ENCODE measurements at regions not wholly inside any gene's neighbourhood (a gene's known extent, or its start where the extent isn't known, plus 50 kb on each side); places are given as distances from the start of the nearest gene placed in this dataset.
A peak's percentile ranks its signal among the peaks of the same experiment; 100 is the strongest.

- TF ChIP-seq YY1 (IDR thresholded peaks at IDR 0.05; ENCODE audit: extremely low read depth, insufficient replicate concordance, low read depth, low read length) (no peak), CTCF (IDR thresholded peaks at IDR 0.05 in 2 of 3, conservative IDR thresholded peaks at IDR 0.05 in 1 of 3; ENCODE audit: borderline replicate concordance in 1 of 3, insufficient read depth in 1 of 3, low read depth in 2 of 3, low read length in 2 of 3) (peak in 2 of 3 experiments; percentile 62 to 84; a peak in 4 of 6 replicates), POLR2A (IDR thresholded peaks at IDR 0.05; ENCODE audit: borderline replicate concordance, extremely low read depth, insufficient read depth, insufficient read length) (no peak), EZH2phosphoT487 (IDR thresholded peaks at IDR 0.05; ENCODE audit: borderline replicate concordance) (no peak), POLR2AphosphoS5 (IDR thresholded peaks at IDR 0.05; ENCODE audit: low read depth, low read length) (no peak), REST (IDR thresholded peaks at IDR 0.05; ENCODE audit: low read depth) (no peak), CBX3 (IDR thresholded peaks at IDR 0.05; ENCODE audit: low read depth) (peak; percentile 56; the same call in 1 of the 2 replicates), CEBPB (IDR thresholded peaks at IDR 0.05; ENCODE audit: low read depth) (no peak), SRF (IDR thresholded peaks at IDR 0.05; ENCODE audit: low read depth) (no peak), RAD21 (IDR thresholded peaks at IDR 0.05; ENCODE audit: low read depth) (no peak), SIN3A (IDR thresholded peaks at IDR 0.05; ENCODE audit: low read depth) (no peak), FOSL1 (IDR thresholded peaks at IDR 0.05; ENCODE audit: low read depth) (no peak), EZH2 (IDR thresholded peaks at IDR 0.05) (no peak)
Observed at GRCh38 chr7:33836797-33837355, 68.5 kb upstream of the BMPER start.

Measured in HCT116 (cell line).